LNCAP (cell line): ENCODE measurements at regions not wholly inside any gene's neighbourhood (a gene's known extent, or its start where the extent isn't known, plus 50 kb on each side); places are given as distances from the start of the nearest gene placed in this dataset.

ENCODE experiments used
- TF ChIP-seq, protein P1 (sequence below): fragments of 450-650 bp; IDR thresholded peaks from 2 replicates; pipeline ENCODE4 v1.5.1; 2017; ENCODE audit warnings: mild to moderate bottlenecking

DNA sequence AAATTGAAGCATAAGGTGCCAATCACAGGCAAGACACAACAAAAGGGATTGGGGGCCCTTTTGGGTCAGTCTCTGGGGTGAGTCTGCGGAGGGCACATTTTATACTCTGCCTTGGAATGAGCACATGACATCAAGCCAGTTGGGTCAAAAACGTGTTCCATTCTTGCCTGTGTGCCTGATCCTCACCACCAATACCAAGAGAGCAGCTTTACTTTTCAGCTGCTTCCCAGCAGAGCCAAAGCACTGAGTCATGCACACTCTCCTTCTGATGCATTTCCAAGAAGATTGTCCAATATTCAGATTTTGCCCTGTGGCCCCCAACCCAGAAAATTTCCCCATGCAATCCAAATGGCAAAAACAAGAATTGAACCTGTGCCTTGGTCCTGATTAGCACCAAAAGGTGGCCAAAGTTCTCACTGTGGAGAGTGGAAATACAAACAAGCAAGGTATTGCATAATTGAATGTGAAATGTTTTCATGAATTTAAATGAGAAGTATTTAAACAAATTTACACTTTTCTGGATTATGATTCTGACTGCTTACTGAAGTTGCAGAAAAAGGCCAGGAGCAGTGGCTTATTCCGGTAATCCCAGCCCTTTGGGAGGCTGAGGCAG, 217.8 kb upstream of the SOX9 start:
- TF ChIP-seq, protein P1, sequence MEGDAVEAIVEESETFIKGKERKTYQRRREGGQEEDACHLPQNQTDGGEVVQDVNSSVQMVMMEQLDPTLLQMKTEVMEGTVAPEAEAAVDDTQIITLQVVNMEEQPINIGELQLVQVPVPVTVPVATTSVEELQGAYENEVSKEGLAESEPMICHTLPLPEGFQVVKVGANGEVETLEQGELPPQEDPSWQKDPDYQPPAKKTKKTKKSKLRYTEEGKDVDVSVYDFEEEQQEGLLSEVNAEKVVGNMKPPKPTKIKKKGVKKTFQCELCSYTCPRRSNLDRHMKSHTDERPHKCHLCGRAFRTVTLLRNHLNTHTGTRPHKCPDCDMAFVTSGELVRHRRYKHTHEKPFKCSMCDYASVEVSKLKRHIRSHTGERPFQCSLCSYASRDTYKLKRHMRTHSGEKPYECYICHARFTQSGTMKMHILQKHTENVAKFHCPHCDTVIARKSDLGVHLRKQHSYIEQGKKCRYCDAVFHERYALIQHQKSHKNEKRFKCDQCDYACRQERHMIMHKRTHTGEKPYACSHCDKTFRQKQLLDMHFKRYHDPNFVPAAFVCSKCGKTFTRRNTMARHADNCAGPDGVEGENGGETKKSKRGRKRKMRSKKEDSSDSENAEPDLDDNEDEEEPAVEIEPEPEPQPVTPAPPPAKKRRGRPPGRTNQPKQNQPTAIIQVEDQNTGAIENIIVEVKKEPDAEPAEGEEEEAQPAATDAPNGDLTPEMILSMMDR: no peak

DNA sequence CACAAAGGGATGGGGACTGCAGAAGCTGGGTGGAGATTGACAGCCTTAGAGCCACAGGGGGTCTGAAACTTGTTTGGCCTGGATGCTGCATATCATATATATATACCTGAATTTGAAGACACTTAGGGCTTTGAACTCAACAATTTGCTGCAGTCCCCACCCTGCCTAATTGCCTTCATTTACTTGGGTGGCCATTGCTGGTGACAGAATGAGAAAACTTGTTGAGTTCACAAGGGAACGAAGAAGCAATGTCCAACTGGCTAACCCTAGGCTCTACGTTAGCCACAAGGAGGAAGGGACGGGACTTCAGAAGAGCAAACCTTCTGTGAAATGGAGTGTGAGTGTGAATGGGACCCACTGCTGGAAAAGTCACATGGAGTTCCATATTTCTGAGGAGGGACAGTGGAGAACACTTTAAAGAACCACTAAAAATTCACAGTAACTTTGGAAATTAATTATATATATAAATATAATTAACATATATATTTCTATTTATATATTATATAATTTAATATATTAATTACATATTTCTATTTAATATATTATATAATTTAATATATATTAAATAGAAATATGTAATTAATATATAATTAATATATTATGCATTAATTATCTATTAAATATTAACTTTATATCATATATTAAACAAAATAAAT, 215.3 kb upstream of the SOX9 start:
- TF ChIP-seq, protein P1: no peak

DNA sequence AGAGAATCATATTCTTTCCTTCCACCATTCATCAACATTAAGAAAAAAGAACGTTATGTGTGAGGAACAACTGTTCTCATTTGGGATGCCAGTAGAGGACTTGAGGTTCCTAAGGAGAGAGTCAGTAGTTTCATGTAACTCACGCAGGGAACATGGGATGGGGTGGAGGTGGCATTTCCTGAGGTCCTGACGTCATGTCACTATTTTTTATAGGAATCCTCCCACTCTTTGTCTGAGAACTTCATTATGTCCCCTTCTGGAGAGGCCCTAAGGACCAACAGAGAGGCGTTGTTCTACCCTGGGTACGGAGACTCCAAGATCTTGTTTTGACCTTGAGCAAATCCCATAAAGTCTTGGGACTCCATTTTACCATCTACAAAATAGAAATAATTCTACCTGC, 211.7 kb upstream of the SOX9 start:
- TF ChIP-seq, protein P1: no peak

DNA sequence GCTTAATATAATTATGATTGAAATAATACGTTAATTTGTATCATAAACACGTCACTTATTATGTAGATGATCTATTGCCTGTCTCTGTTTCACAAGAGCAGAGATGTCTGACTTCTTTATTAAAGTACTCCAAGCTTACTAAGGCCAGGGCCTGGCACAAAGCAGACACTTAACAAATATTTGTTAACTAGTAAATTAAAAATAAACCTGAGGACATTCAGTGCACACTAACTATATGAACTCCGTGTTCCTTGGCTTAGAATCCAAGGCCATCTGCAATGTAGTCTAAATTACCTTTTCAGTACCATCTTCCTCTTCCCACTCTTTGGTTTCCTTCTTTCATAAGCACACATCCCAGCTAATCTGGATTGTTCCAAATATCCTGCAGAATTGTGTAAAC, 210.8 kb upstream of the SOX9 start:
- TF ChIP-seq, protein P1: no peak

DNA sequence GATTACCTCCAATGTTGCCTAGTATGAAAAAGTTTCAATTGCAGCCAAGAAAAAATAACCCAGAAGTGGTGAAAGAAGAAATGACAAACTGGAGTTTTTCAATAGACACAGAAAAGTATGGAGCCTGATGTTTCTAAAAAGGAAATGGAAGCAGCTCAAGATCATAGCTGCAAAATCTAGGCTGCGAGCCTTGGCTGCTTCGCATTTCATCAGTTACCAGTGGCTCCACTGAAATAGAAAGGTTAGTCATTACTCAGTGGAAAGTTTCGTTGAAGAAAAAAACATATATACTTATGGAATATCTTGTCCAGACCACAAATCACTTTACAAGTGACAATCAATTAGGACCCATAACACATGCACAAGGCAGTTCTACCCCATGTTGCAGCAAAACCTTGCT, 206.8 kb upstream of the SOX9 start:
- TF ChIP-seq, protein P1: no peak

DNA sequence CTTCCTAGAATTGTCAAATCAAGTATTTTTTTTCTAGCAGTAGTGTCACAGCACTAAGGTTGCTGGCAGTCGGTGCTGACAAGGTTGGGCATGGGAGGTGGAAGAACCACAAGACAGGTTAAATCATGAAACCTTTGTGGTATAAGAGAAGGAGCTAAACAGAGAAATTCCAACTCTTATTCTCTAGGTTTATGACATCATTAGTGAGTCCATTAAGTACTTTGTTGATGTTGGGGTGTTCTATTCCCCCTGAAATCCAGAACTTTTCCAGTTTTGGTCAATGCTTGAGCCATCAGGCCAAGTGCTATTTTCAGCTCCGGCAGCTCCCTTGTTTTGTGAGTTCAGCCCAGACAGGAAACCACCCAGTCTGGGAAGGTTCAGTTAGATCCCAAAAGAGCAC, 206.0 kb upstream of the SOX9 start:
- TF ChIP-seq, protein P1: no peak

DNA sequence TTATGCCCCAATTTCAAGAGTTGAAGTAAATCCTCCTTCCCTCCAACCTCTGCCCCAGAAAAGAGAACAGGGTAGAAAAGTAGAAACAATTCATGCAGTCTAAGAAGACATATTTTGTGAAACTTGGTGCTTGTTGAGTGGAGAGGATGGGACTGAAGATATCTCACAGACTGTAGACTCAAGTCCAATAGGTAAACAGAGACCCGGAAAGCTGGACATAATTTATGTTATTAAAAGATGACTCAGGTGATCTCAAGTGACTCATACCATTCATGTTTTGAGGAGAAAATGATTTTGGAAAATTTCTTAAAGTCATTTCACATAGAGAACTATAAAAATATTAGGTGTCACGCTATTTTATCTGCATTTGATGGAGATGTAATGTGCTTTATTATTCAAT, 203.1 kb upstream of the SOX9 start:
- TF ChIP-seq, protein P1: no peak
